ENCODE measurements at regions not wholly inside any gene's neighbourhood (a gene's known extent, or its start where the extent isn't known, plus 50 kb on each side); places are given as distances from the start of the nearest gene placed in this dataset.

DNA sequence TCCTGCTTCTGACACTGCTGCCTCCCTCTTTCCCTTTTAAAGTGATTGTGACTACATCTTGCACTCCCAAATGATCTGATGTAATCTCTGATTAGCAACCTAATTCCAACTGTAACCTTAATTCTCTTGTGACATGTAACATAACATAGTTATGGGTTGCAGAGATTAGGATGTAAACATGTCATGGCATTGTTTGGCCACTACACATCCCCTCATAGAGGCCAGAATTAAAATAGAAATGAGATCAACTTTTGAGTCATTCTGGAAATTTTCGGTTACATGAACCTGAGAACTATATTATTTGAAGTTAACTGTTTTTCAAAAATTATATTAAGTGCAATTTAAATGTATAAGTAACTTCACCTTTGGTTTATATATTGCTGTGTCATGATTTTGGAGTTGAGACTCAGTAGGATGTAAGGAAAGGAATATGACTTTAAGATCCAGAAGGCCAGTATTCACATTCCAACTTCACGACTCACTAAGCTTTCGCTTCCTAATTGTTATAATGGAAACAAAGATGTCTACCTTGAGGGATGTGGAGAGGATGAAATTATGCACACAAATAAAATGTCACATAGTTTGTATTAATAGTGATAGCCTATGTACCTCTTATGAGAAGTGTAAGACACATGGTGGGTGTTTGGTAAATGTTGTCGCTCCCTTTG lies 611.9 kb upstream of the MAP3K7 start:
- TF ChIP-seq, protein P1, sequence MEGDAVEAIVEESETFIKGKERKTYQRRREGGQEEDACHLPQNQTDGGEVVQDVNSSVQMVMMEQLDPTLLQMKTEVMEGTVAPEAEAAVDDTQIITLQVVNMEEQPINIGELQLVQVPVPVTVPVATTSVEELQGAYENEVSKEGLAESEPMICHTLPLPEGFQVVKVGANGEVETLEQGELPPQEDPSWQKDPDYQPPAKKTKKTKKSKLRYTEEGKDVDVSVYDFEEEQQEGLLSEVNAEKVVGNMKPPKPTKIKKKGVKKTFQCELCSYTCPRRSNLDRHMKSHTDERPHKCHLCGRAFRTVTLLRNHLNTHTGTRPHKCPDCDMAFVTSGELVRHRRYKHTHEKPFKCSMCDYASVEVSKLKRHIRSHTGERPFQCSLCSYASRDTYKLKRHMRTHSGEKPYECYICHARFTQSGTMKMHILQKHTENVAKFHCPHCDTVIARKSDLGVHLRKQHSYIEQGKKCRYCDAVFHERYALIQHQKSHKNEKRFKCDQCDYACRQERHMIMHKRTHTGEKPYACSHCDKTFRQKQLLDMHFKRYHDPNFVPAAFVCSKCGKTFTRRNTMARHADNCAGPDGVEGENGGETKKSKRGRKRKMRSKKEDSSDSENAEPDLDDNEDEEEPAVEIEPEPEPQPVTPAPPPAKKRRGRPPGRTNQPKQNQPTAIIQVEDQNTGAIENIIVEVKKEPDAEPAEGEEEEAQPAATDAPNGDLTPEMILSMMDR (IDR thresholded peaks at IDR 0.05; ENCODE audit: low read length): no peak
- TF ChIP-seq EZH2 (optimal IDR thresholded peaks at IDR 0.05; ENCODE audit: low read depth, low read length): no peak
- TF ChIP-seq EZH2phosphoT487 (IDR thresholded peaks at IDR 0.05; ENCODE audit: low read length): no peak

Data from MM.1S (cell line).